ENCODE measurements at regions not wholly inside any gene's neighbourhood (a gene's known extent, or its start where the extent isn't known, plus 50 kb on each side); places are given as distances from the start of the nearest gene placed in this dataset.

DNA sequence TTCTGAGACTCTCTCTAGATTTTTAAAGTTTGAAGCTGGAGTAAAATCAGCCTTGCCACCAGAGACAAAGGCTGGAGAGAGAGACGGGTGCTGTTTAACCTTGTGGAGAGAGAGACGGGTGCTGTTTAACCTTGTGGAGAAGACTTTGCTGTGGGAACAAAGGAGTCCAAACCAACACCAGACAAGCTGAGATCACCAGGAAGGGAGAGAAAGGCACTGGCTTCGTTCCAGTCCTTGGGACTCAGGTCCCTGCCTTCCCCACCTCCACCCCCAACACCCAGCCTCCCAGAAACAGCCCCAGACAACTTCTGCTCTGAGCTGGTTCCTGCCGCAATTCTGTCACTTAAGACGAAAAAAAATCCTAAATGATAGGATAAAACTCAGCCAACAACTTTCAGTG lies 1389.3 kb downstream of the AACS start:
- no peak for TF ChIP-seq EZH2 (IDR thresholded peaks at IDR 0.05; ENCODE audit: borderline replicate concordance, insufficient read depth, low read depth, low read length, poor library complexity, severe bottlenecking)
- TF ChIP-seq, protein P1, sequence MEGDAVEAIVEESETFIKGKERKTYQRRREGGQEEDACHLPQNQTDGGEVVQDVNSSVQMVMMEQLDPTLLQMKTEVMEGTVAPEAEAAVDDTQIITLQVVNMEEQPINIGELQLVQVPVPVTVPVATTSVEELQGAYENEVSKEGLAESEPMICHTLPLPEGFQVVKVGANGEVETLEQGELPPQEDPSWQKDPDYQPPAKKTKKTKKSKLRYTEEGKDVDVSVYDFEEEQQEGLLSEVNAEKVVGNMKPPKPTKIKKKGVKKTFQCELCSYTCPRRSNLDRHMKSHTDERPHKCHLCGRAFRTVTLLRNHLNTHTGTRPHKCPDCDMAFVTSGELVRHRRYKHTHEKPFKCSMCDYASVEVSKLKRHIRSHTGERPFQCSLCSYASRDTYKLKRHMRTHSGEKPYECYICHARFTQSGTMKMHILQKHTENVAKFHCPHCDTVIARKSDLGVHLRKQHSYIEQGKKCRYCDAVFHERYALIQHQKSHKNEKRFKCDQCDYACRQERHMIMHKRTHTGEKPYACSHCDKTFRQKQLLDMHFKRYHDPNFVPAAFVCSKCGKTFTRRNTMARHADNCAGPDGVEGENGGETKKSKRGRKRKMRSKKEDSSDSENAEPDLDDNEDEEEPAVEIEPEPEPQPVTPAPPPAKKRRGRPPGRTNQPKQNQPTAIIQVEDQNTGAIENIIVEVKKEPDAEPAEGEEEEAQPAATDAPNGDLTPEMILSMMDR (IDR thresholded peaks at IDR 0.05): no peak

All from B cell (primary cell).